ENCODE measurements at regions not wholly inside any gene's neighbourhood (a gene's known extent, or its start where the extent isn't known, plus 50 kb on each side); places are given as distances from the start of the nearest gene placed in this dataset.
A peak's percentile ranks its signal among the peaks of the same experiment; 100 is the strongest.

GRCh38 chrX:80174925-80175574 lies 160.5 kb downstream of the TBX22 start:
- Mint-ChIP-seq H3K4me3 (no peak overlapping the region), H3K4me1 (no peaks in the 10 kb centered on the region), H3K9me3 (peaks cover 37% of the 10 kb centered on the region), H3K36me3 (ENCODE audit: low read depth) (no peaks in the 10 kb centered on the region), H3K27me3 (ENCODE audit: insufficient read depth) (no peaks in the 10 kb centered on the region), H3K27ac (no peak overlapping the region)
- Histone ChIP-seq H3K36me3 (ENCODE audit: control insufficient read depth, insufficient read depth, low read length) (no peaks in the 10 kb centered on the region), H3K4me1 (ENCODE audit: control insufficient read depth, insufficient read depth, low read length) (no peaks in the 10 kb centered on the region), H3K4me3 (ENCODE audit: low read length) (no peak overlapping the region), H3K27me3 (ENCODE audit: control insufficient read depth, insufficient read depth, low read length, poor library complexity, severe bottlenecking) (no peaks in the 10 kb centered on the region), H3K9ac (ENCODE audit: extremely low read depth, low read length, poor library complexity, severe bottlenecking) (no peak overlapping the region), H3K9me3 (ENCODE audit: control insufficient read depth, low read length) (no peaks in the 10 kb centered on the region), H3K27ac (ENCODE audit: low read depth, low read length) (no peak overlapping the region)
- TF ChIP-seq, protein P1, sequence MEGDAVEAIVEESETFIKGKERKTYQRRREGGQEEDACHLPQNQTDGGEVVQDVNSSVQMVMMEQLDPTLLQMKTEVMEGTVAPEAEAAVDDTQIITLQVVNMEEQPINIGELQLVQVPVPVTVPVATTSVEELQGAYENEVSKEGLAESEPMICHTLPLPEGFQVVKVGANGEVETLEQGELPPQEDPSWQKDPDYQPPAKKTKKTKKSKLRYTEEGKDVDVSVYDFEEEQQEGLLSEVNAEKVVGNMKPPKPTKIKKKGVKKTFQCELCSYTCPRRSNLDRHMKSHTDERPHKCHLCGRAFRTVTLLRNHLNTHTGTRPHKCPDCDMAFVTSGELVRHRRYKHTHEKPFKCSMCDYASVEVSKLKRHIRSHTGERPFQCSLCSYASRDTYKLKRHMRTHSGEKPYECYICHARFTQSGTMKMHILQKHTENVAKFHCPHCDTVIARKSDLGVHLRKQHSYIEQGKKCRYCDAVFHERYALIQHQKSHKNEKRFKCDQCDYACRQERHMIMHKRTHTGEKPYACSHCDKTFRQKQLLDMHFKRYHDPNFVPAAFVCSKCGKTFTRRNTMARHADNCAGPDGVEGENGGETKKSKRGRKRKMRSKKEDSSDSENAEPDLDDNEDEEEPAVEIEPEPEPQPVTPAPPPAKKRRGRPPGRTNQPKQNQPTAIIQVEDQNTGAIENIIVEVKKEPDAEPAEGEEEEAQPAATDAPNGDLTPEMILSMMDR (conservative IDR thresholded peaks at IDR 0.05) = no peak
- no peak for DNase-seq
- WGBS, 2 experiments (ENCODE audit: insufficient coverage in 1 of 2, insufficient read length in 1 of 2) = 79% methylated on average over 3 of the region's 3 CpGs; no CpG with 5 or more reads in 1 of the 2 experiments

GRCh38 chrX:80181079-80181478 lies 166.5 kb downstream of the TBX22 start:
- no peaks in the 10 kb centered on the region for H3K27me3 Mint-ChIP-seq (ENCODE audit: insufficient read depth)
- WGBS, 2 experiments (ENCODE audit: insufficient coverage in 1 of 2, insufficient read length in 1 of 2) = 83% methylated on average over 1 of the region's 1 CpG; no CpG with 5 or more reads in 1 of the 2 experiments
- H3K4me3 ChIP-seq (ENCODE audit: low read length) = no peak overlapping the region
- no peak overlapping the region for H3K27ac ChIP-seq (ENCODE audit: low read depth, low read length)
- H3K4me1 ChIP-seq (ENCODE audit: control insufficient read depth, insufficient read depth, low read length) = no peaks in the 10 kb centered on the region
- H3K27ac Mint-ChIP-seq = no peak overlapping the region
- H3K9me3 ChIP-seq (ENCODE audit: control insufficient read depth, low read length) = no peaks in the 10 kb centered on the region
- no peaks in the 10 kb centered on the region for H3K4me1 Mint-ChIP-seq
- TF ChIP-seq, protein P1 (conservative IDR thresholded peaks at IDR 0.05) = peak; percentile 72
- H3K4me3 Mint-ChIP-seq = no peak overlapping the region
- H3K36me3 Mint-ChIP-seq (ENCODE audit: low read depth) = no peaks in the 10 kb centered on the region
- peak; percentile 60 for DNase-seq
- no peak overlapping the region for H3K9ac ChIP-seq (ENCODE audit: extremely low read depth, low read length, poor library complexity, severe bottlenecking)
- peaks cover 24% of the 10 kb centered on the region for H3K9me3 Mint-ChIP-seq
- no peaks in the 10 kb centered on the region for H3K36me3 ChIP-seq (ENCODE audit: control insufficient read depth, insufficient read depth, low read length)
- H3K27me3 ChIP-seq (ENCODE audit: control insufficient read depth, insufficient read depth, low read length, poor library complexity, severe bottlenecking) = no peaks in the 10 kb centered on the region

DNA sequence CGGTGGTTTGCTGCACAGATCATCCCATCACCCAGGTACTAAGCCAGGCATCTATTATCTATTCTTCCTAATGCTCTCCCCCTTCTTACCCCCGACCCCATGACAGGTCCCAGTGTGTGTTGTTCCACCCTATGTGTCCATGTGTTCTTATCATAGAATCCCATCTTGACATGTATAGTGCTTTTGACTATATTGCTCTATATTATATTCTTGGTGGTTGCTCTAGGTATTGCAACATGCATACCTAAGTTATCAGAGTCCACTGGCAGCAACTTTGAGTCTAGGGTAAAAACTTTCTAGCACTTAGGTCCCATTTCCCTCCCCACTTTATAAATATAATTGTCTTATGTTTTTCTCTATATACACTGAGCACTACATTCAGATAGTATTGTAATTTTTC lies 170.3 kb downstream of the TBX22 start:
- 100% methylated on average over 1 of the region's 2 CpGs; no CpG with 5 or more reads in 1 of the 2 experiments for WGBS, 2 experiments (ENCODE audit: insufficient coverage in 1 of 2, insufficient read length in 1 of 2)
- H3K27me3 Mint-ChIP-seq (ENCODE audit: insufficient read depth) = no peaks in the 10 kb centered on the region
- no peak overlapping the region for H3K27ac Mint-ChIP-seq
- H3K4me1 Mint-ChIP-seq = no peaks in the 10 kb centered on the region
- Histone ChIP-seq H3K36me3 (ENCODE audit: control insufficient read depth, insufficient read depth, low read length) (no peaks in the 10 kb centered on the region), H3K27ac (ENCODE audit: low read depth, low read length) (no peak overlapping the region), H3K9ac (ENCODE audit: extremely low read depth, low read length, poor library complexity, severe bottlenecking) (no peak overlapping the region), H3K4me1 (ENCODE audit: control insufficient read depth, insufficient read depth, low read length) (no peaks in the 10 kb centered on the region), H3K4me3 (ENCODE audit: low read length) (no peak overlapping the region), H3K9me3 (ENCODE audit: control insufficient read depth, low read length) (no peaks in the 10 kb centered on the region), H3K27me3 (ENCODE audit: control insufficient read depth, insufficient read depth, low read length, poor library complexity, severe bottlenecking) (no peaks in the 10 kb centered on the region)
- no peaks in the 10 kb centered on the region for H3K36me3 Mint-ChIP-seq (ENCODE audit: low read depth)
- TF ChIP-seq, protein P1 (conservative IDR thresholded peaks at IDR 0.05) = peak; percentile 29
- H3K4me3 Mint-ChIP-seq = no peak overlapping the region
- no peak for DNase-seq
- peaks cover 24% of the 10 kb centered on the region for H3K9me3 Mint-ChIP-seq
